ENCODE measurements at regions not wholly inside any gene's neighbourhood (a gene's known extent, or its start where the extent isn't known, plus 50 kb on each side); places are given as distances from the start of the nearest gene placed in this dataset.

GRCh38 chr1:233459968-233460367, 132.4 kb downstream of the MAP3K21 start:
- Mint-ChIP-seq H3K27ac (ENCODE audit: low read depth, unreplicated experiment) (no peak overlapping the region), H3K9me3 (ENCODE audit: unreplicated experiment) (no peaks in the 10 kb centered on the region), H3K36me3 (ENCODE audit: insufficient read depth, unreplicated experiment) (no peaks in the 10 kb centered on the region), H3K4me1 (ENCODE audit: insufficient read depth, unreplicated experiment) (no peaks in the 10 kb centered on the region), H3K27me3 (ENCODE audit: insufficient read depth, unreplicated experiment) (no peaks in the 10 kb centered on the region), H3K4me3 (ENCODE audit: unreplicated experiment) (no peak overlapping the region)
- ChIA-PET CTCF (interaction anchor here (0.7 to 5.6 kb wide), 3 partner anchors 12 to 233 kb away, joined by 3 to 38 read pairs (median 4); no protein-coding TSS in a partner anchor), POLR2A (no interaction called here)
- TF ChIP-seq CTCF (IDR thresholded peaks at IDR 0.05; ENCODE audit: unreplicated experiment) = no peak
- no peak for DNase-seq (ENCODE audit: unreplicated experiment)
- intact Hi-C loops (cut with micrococcal nuclease) = no loop called here
- BruUV-seq (replicated peaks) = no TSS peak

GRCh38 chr1:233460692-233461091, 133.2 kb downstream of the MAP3K21 start:
- Mint-ChIP-seq H3K4me3 (ENCODE audit: unreplicated experiment) (no peak overlapping the region), H3K27ac (ENCODE audit: low read depth, unreplicated experiment) (no peak overlapping the region), H3K4me1 (ENCODE audit: insufficient read depth, unreplicated experiment) (no peaks in the 10 kb centered on the region), H3K27me3 (ENCODE audit: insufficient read depth, unreplicated experiment) (no peaks in the 10 kb centered on the region), H3K9me3 (ENCODE audit: unreplicated experiment) (no peaks in the 10 kb centered on the region), H3K36me3 (ENCODE audit: insufficient read depth, unreplicated experiment) (no peaks in the 10 kb centered on the region)
- POLR2A ChIA-PET = no interaction called here
- intact Hi-C loops (cut with micrococcal nuclease) = no loop called here
- BruUV-seq (replicated peaks) = no TSS peak
- CTCF ChIA-PET = interaction anchor here (0.7 to 0.8 kb wide), 2 partner anchors 233 to 666 kb away, joined by 3 read pairs; no protein-coding TSS in a partner anchor
- TF ChIP-seq CTCF (IDR thresholded peaks at IDR 0.05; ENCODE audit: unreplicated experiment) = no peak
- no peak for DNase-seq (ENCODE audit: unreplicated experiment)

- ChIA-PET POLR2A (interaction anchor here (1.7 kb wide), 1 partner anchor 18 kb away, joined by 6 read pairs; no protein-coding TSS in a partner anchor), CTCF (interaction anchor here (3.9 kb wide), 1 partner anchor 21 kb away, joined by 19 read pairs; no protein-coding TSS in a partner anchor)
- no peak for TF ChIP-seq CTCF (IDR thresholded peaks at IDR 0.05; ENCODE audit: unreplicated experiment)
- no peak for DNase-seq (ENCODE audit: unreplicated experiment)
- Mint-ChIP-seq H3K36me3 (ENCODE audit: insufficient read depth, unreplicated experiment) (no peaks in the 10 kb centered on the region), H3K27ac (ENCODE audit: low read depth, unreplicated experiment) (no peak overlapping the region), H3K4me1 (ENCODE audit: insufficient read depth, unreplicated experiment) (no peaks in the 10 kb centered on the region), H3K9me3 (ENCODE audit: unreplicated experiment) (no peaks in the 10 kb centered on the region), H3K4me3 (ENCODE audit: unreplicated experiment) (no peak overlapping the region), H3K27me3 (ENCODE audit: insufficient read depth, unreplicated experiment) (no peaks in the 10 kb centered on the region)
- BruUV-seq (replicated peaks) = no TSS peak
- intact Hi-C loops (cut with micrococcal nuclease) = no loop called here
These were observed 134.3 kb downstream of the MAP3K21 start for GRCh38 chr1:233461847-233462246.

GRCh38 chr1:233463333-233463732, 135.8 kb downstream of the MAP3K21 start:
- BruUV-seq (replicated peaks) = no TSS peak
- Mint-ChIP-seq H3K27me3 (ENCODE audit: insufficient read depth, unreplicated experiment) (no peaks in the 10 kb centered on the region), H3K4me3 (ENCODE audit: unreplicated experiment) (no peak overlapping the region), H3K9me3 (ENCODE audit: unreplicated experiment) (no peaks in the 10 kb centered on the region), H3K36me3 (ENCODE audit: insufficient read depth, unreplicated experiment) (no peaks in the 10 kb centered on the region), H3K4me1 (ENCODE audit: insufficient read depth, unreplicated experiment) (no peaks in the 10 kb centered on the region), H3K27ac (ENCODE audit: low read depth, unreplicated experiment) (no peak overlapping the region)
- intact Hi-C loops (cut with micrococcal nuclease) = no loop called here
- no peak for DNase-seq (ENCODE audit: unreplicated experiment)
- CTCF ChIA-PET = interaction anchor here (0.6 to 3.9 kb wide), 4 partner anchors 22 to 367 kb away, joined by 3 to 19 read pairs (median 4); no protein-coding TSS in a partner anchor
- TF ChIP-seq CTCF (IDR thresholded peaks at IDR 0.05; ENCODE audit: unreplicated experiment) = no peak
- POLR2A ChIA-PET = interaction anchor here (0.6 to 1.7 kb wide), 2 partner anchors 17 to 671 kb away, joined by 3 to 6 read pairs; no protein-coding TSS in a partner anchor

Data from MCF 10A (cell line).